ENCODE measurements at regions not wholly inside any gene's neighbourhood (a gene's known extent, or its start where the extent isn't known, plus 50 kb on each side); places are given as distances from the start of the nearest gene placed in this dataset.

DNA sequence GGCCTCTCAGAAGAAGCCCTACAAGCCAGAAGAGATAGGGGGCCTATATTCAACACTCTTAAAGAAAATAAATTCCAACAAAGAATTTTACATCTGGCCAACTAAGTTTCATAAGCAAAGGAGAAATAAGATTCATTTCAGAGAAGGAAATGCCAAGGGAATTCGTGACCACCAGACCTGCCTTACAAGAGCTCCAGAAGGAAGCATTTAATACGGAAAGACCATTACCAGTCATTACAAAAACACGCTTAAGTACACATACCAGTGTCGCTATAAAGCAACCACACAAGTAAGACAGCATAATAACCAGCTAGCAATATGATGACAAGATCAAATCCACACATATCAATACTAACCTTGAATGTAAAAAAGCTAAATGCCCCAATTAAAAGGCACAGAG lies 704.9 kb upstream of the CHRM3 start:
- H3K27ac Mint-ChIP-seq = no peak overlapping the region
- no peaks in the 10 kb centered on the region for H3K4me1 Mint-ChIP-seq
- ChIA-PET POLR2A (no interaction called here), CTCF (no interaction called here)
- H3K79me2 ChIP-seq (ENCODE audit: control insufficient read depth, insufficient read depth, low read length) = no peaks in the 10 kb centered on the region
- H3K4me3 Mint-ChIP-seq = no peak overlapping the region
- ATAC-seq (ENCODE audit: low read depth) = no peak
- no peak for DNase-seq
- H3K9ac ChIP-seq (ENCODE audit: low read length) = no peak overlapping the region
- H3K27ac ChIP-seq (ENCODE audit: low read length in 2 of 2) = no peak overlapping the region
- H3K4me3 ChIP-seq (ENCODE audit: control extremely low read depth in 1 of 5, extremely low read depth in 1 of 5, insufficient read depth in 1 of 5, low read depth in 2 of 5, low read length in 4 of 5) = no peak overlapping the region
- no peak overlapping the region for H3K4me2 ChIP-seq (replicated peaks; ENCODE audit: low read depth, low read length, poor library complexity, severe bottlenecking)
- intact Hi-C loops (cut with micrococcal nuclease) = no loop called here
- H3K27me3 Mint-ChIP-seq = no peaks in the 10 kb centered on the region
- no peaks in the 10 kb centered on the region for H4K20me1 ChIP-seq (ENCODE audit: control insufficient read depth, insufficient read depth, low read length, poor library complexity, severe bottlenecking)
- H3K9me3 ChIP-seq (ENCODE audit: control extremely low read depth in 1 of 3, control insufficient read depth in 2 of 3, insufficient read depth in 1 of 3, low read length in 2 of 3) = peaks cover 0 to 4% (median 0%) of the 10 kb centered on the region in 3 donors
- peaks cover 2% of the 10 kb centered on the region for H3K9me3 Mint-ChIP-seq (ENCODE audit: insufficient read depth)
- H3K36me3 ChIP-seq (replicated peaks in 1 of 2; ENCODE audit: control extremely low read depth in 1 of 2, control insufficient read depth in 1 of 2, extremely low read depth in 1 of 2, insufficient read depth in 2 of 2, low read length in 1 of 2) = no peaks in the 10 kb centered on the region
- no peak overlapping the region for H2AFZ ChIP-seq (ENCODE audit: insufficient read depth, low read depth, low read length, poor library complexity, severe bottlenecking)
- TF ChIP-seq, protein P1, sequence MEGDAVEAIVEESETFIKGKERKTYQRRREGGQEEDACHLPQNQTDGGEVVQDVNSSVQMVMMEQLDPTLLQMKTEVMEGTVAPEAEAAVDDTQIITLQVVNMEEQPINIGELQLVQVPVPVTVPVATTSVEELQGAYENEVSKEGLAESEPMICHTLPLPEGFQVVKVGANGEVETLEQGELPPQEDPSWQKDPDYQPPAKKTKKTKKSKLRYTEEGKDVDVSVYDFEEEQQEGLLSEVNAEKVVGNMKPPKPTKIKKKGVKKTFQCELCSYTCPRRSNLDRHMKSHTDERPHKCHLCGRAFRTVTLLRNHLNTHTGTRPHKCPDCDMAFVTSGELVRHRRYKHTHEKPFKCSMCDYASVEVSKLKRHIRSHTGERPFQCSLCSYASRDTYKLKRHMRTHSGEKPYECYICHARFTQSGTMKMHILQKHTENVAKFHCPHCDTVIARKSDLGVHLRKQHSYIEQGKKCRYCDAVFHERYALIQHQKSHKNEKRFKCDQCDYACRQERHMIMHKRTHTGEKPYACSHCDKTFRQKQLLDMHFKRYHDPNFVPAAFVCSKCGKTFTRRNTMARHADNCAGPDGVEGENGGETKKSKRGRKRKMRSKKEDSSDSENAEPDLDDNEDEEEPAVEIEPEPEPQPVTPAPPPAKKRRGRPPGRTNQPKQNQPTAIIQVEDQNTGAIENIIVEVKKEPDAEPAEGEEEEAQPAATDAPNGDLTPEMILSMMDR (IDR thresholded peaks at IDR 0.05) = no peak
- TF ChIP-seq EZH2 (IDR thresholded peaks at IDR 0.05; ENCODE audit: borderline replicate concordance, insufficient read depth, low read depth, low read length, poor library complexity, severe bottlenecking) = no peak
- H3K27me3 ChIP-seq (replicated peaks in 1 of 4; ENCODE audit: control extremely low read depth in 1 of 4, control insufficient read depth in 3 of 4, insufficient read depth in 4 of 4, low read length in 3 of 4) = no peaks in the 10 kb centered on the region
- H3K4me1 ChIP-seq (ENCODE audit: control insufficient read depth in 2 of 2, insufficient read depth in 2 of 2, low read length in 2 of 2) = no peaks in the 10 kb centered on the region
- WGBS (ENCODE audit: insufficient coverage) = 97% methylated on average over 4 of the region's 4 CpGs

DNA sequence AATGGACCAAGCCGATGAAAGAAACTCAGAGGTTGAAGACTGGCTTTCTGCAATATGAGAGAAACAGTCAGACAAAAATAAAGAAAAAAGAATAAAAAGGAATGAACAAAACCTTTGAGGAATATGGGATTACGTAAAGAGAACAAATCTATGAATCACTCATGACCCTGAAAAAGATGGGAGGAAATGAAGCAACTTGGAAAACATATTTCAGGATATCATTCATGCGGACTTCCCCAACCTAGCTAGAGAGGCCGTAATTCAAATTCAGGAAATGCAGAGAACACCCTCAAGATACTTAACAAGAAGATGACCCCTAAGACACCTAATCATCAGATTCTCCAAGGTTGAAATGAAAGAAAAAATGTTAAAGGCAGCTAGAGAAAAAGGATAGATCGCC lies 705.3 kb upstream of the CHRM3 start:
- ChIA-PET CTCF (no interaction called here), POLR2A (no interaction called here)
- no peaks in the 10 kb centered on the region for H3K4me1 ChIP-seq (ENCODE audit: control insufficient read depth in 2 of 2, insufficient read depth in 2 of 2, low read length in 2 of 2)
- DNase-seq = no peak
- H3K27ac ChIP-seq (ENCODE audit: low read length in 2 of 2) = no peak overlapping the region
- H3K4me3 ChIP-seq (ENCODE audit: control extremely low read depth in 1 of 5, extremely low read depth in 1 of 5, insufficient read depth in 1 of 5, low read depth in 2 of 5, low read length in 4 of 5) = no peak overlapping the region
- no peaks in the 10 kb centered on the region for H4K20me1 ChIP-seq (ENCODE audit: control insufficient read depth, insufficient read depth, low read length, poor library complexity, severe bottlenecking)
- intact Hi-C loops (cut with micrococcal nuclease) = no loop called here
- no peaks in the 10 kb centered on the region for H3K27me3 ChIP-seq (replicated peaks in 1 of 4; ENCODE audit: control extremely low read depth in 1 of 4, control insufficient read depth in 3 of 4, insufficient read depth in 4 of 4, low read length in 3 of 4)
- H3K36me3 ChIP-seq (replicated peaks in 1 of 2; ENCODE audit: control extremely low read depth in 1 of 2, control insufficient read depth in 1 of 2, extremely low read depth in 1 of 2, insufficient read depth in 2 of 2, low read length in 1 of 2) = no peaks in the 10 kb centered on the region
- TF ChIP-seq EZH2 (IDR thresholded peaks at IDR 0.05; ENCODE audit: borderline replicate concordance, insufficient read depth, low read depth, low read length, poor library complexity, severe bottlenecking) = no peak
- TF ChIP-seq, protein P1 (IDR thresholded peaks at IDR 0.05) = no peak
- Mint-ChIP-seq H3K4me3 (no peak overlapping the region), H3K27me3 (no peaks in the 10 kb centered on the region), H3K27ac (no peak overlapping the region), H3K4me1 (no peaks in the 10 kb centered on the region), H3K9me3 (ENCODE audit: insufficient read depth) (peaks cover 2% of the 10 kb centered on the region)
- no peak overlapping the region for H3K9ac ChIP-seq (ENCODE audit: low read length)
- no peak for ATAC-seq (ENCODE audit: low read depth)
- H3K79me2 ChIP-seq (ENCODE audit: control insufficient read depth, insufficient read depth, low read length) = no peaks in the 10 kb centered on the region
- no peak overlapping the region for H3K4me2 ChIP-seq (replicated peaks; ENCODE audit: low read depth, low read length, poor library complexity, severe bottlenecking)
- no peak overlapping the region for H2AFZ ChIP-seq (ENCODE audit: insufficient read depth, low read depth, low read length, poor library complexity, severe bottlenecking)
- WGBS (ENCODE audit: insufficient coverage) = no CpG with 5 or more reads among the region's 5 CpGs
- H3K9me3 ChIP-seq (ENCODE audit: control extremely low read depth in 1 of 3, control insufficient read depth in 2 of 3, insufficient read depth in 1 of 3, low read length in 2 of 3) = peaks cover 0 to 4% (median 0%) of the 10 kb centered on the region in 3 donors

Data from B cell (primary cell).